ENCODE measurements at regions not wholly inside any gene's neighbourhood (a gene's known extent, or its start where the extent isn't known, plus 50 kb on each side); places are given as distances from the start of the nearest gene placed in this dataset.

DNA sequence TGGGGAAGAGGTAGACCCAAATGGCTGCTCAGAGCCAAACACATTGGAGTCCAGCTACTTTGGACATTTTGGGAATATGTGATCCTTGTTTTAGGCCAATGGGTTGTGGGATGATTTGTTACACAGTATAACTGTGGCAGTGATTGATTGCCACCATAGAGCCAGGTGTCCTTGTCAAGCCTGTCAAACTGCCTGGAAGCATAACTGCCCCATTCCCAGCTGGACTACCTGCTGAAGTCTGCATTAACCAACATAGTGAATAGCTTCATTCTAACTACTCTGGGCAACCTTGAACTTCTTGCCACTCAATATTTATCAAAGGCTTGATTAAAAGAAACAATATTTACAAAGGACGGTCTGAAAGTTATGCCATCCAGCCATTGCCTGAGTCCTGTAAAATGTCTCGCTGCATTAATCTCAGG lies 164.7 kb downstream of the LINC00237 start:
- intact Hi-C loops (cut with micrococcal nuclease): no loop called here
- H3K36me3 Mint-ChIP-seq (ENCODE audit: insufficient read depth, unreplicated experiment): peaks cover 6% of the 10 kb centered on the region
- H3K9me3 Mint-ChIP-seq (ENCODE audit: unreplicated experiment): no peaks in the 10 kb centered on the region
- H3K27ac Mint-ChIP-seq (ENCODE audit: low read depth, unreplicated experiment): no peak overlapping the region
- H3K4me3 Mint-ChIP-seq (ENCODE audit: unreplicated experiment): no peak overlapping the region
- ChIA-PET CTCF (interaction anchor here (1.0 to 2.4 kb wide), 3 partner anchors 13 to 78 kb away, joined by 3 to 9 read pairs (median 3); no protein-coding TSS in a partner anchor), POLR2A (no interaction called here)
- no peaks in the 10 kb centered on the region for H3K4me1 Mint-ChIP-seq (ENCODE audit: insufficient read depth, unreplicated experiment)
- no TSS peak for BruUV-seq (replicated peaks)
- DNase-seq (ENCODE audit: unreplicated experiment): no peak
- H3K27me3 Mint-ChIP-seq (ENCODE audit: insufficient read depth, unreplicated experiment): no peaks in the 10 kb centered on the region
- TF ChIP-seq CTCF (IDR thresholded peaks at IDR 0.05; ENCODE audit: unreplicated experiment): no peak

DNA sequence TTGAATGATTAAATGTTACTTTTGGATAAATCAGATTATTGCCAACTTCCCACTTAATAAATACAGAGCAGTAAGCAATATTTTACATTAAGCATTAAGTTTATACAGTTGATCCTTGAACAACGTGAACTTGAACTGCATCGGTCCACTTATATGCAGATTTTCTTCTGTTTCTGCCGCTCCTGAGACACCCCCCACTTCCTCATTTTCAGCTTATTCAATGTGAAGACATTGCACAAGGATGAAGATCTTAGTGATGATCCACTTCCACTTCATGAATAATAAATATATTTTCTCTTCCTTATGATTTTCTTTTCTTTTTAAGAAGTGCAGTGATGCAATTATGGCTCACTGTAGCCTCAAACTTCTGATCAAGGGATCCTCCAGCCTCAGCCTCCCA lies 167.2 kb downstream of the LINC00237 start:
- Mint-ChIP-seq H3K27ac (ENCODE audit: low read depth, unreplicated experiment) (no peak overlapping the region), H3K4me3 (ENCODE audit: unreplicated experiment) (no peak overlapping the region), H3K36me3 (ENCODE audit: insufficient read depth, unreplicated experiment) (no peaks in the 10 kb centered on the region), H3K9me3 (ENCODE audit: unreplicated experiment) (no peaks in the 10 kb centered on the region), H3K27me3 (ENCODE audit: insufficient read depth, unreplicated experiment) (no peaks in the 10 kb centered on the region), H3K4me1 (ENCODE audit: insufficient read depth, unreplicated experiment) (no peaks in the 10 kb centered on the region)
- POLR2A ChIA-PET: no interaction called here
- BruUV-seq (replicated peaks): no TSS peak
- DNase-seq (ENCODE audit: unreplicated experiment): no peak
- intact Hi-C loops (cut with micrococcal nuclease): no loop called here
- no peak for TF ChIP-seq CTCF (IDR thresholded peaks at IDR 0.05; ENCODE audit: unreplicated experiment)
- CTCF ChIA-PET: no interaction called here

GRCh38 chr20:20938599-20938998 lies 167.6 kb downstream of the LINC00237 start:
- no peaks in the 10 kb centered on the region for H3K27me3 Mint-ChIP-seq (ENCODE audit: insufficient read depth, unreplicated experiment)

DNA sequence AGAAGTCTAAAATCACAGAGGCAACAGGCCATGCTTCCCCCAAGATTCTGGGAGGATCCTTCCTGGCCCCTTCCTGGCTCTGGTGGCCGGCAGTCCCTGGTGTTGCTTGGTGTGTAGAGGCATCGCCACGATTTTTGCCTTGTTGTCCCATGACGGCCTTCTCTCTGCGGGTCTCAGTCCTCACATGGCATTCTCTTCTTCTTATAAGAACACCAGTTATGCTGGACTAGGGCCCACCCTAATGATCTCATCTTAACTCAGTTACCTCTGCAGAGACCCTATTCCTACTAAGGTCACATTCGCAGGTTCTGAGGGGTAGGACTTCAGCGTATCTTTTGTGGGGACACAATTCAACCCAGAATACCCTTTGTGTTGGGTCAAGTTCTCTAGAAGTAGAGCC lies 168.0 kb downstream of the LINC00237 start:
- no peaks in the 10 kb centered on the region for H3K36me3 Mint-ChIP-seq (ENCODE audit: insufficient read depth, unreplicated experiment)
- H3K4me3 Mint-ChIP-seq (ENCODE audit: unreplicated experiment): no peak overlapping the region
- TF ChIP-seq CTCF (IDR thresholded peaks at IDR 0.05; ENCODE audit: unreplicated experiment): no peak
- CTCF ChIA-PET: no interaction called here
- H3K27me3 Mint-ChIP-seq (ENCODE audit: insufficient read depth, unreplicated experiment): no peaks in the 10 kb centered on the region
- POLR2A ChIA-PET: no interaction called here
- intact Hi-C loops (cut with micrococcal nuclease): no loop called here
- no peak overlapping the region for H3K27ac Mint-ChIP-seq (ENCODE audit: low read depth, unreplicated experiment)
- DNase-seq (ENCODE audit: unreplicated experiment): no peak
- no peaks in the 10 kb centered on the region for H3K4me1 Mint-ChIP-seq (ENCODE audit: insufficient read depth, unreplicated experiment)
- no peaks in the 10 kb centered on the region for H3K9me3 Mint-ChIP-seq (ENCODE audit: unreplicated experiment)
- no TSS peak for BruUV-seq (replicated peaks)

More at GRCh38 chr20:20938599-20938998, 167.6 kb downstream of the LINC00237 start:
- DNase-seq (ENCODE audit: unreplicated experiment): no peak
- H3K4me1 Mint-ChIP-seq (ENCODE audit: insufficient read depth, unreplicated experiment): no peaks in the 10 kb centered on the region
- BruUV-seq (replicated peaks): no TSS peak
- CTCF ChIA-PET: no interaction called here
- H3K4me3 Mint-ChIP-seq (ENCODE audit: unreplicated experiment): no peak overlapping the region
- POLR2A ChIA-PET: no interaction called here
- H3K36me3 Mint-ChIP-seq (ENCODE audit: insufficient read depth, unreplicated experiment): no peaks in the 10 kb centered on the region
- TF ChIP-seq CTCF (IDR thresholded peaks at IDR 0.05; ENCODE audit: unreplicated experiment): no peak
- H3K9me3 Mint-ChIP-seq (ENCODE audit: unreplicated experiment): no peaks in the 10 kb centered on the region
- intact Hi-C loops (cut with micrococcal nuclease): no loop called here
- no peak overlapping the region for H3K27ac Mint-ChIP-seq (ENCODE audit: low read depth, unreplicated experiment)
